NCI-H1694 treated with DMSO at 0.1 percent for 48 hours (cell line): ENCODE measurements at regions not wholly inside any gene's neighbourhood (a gene's known extent, or its start where the extent isn't known, plus 50 kb on each side); places are given as distances from the start of the nearest gene placed in this dataset.
A peak's percentile ranks its signal among the peaks of the same experiment; 100 is the strongest.
"Not testable (repeated sequence)": the region's sequence is repeated elsewhere in the genome, so short reads cannot be mapped to it uniquely, and the experiment has no call there.

Experiments used
- DNase-seq: peaks from one replicate; lab custom pipeline; 2025; lab: John Stamatoyannopoulos, UW

GRCh38 chr1:105608713-105609112 is 1447.8 kb upstream of the PRMT6 start:
- DNase-seq: peak; percentile 18

- DNase-seq: no peak
These were observed 1430.0 kb upstream of the PRMT6 start for GRCh38 chr1:105626276-105626987.

DNA sequence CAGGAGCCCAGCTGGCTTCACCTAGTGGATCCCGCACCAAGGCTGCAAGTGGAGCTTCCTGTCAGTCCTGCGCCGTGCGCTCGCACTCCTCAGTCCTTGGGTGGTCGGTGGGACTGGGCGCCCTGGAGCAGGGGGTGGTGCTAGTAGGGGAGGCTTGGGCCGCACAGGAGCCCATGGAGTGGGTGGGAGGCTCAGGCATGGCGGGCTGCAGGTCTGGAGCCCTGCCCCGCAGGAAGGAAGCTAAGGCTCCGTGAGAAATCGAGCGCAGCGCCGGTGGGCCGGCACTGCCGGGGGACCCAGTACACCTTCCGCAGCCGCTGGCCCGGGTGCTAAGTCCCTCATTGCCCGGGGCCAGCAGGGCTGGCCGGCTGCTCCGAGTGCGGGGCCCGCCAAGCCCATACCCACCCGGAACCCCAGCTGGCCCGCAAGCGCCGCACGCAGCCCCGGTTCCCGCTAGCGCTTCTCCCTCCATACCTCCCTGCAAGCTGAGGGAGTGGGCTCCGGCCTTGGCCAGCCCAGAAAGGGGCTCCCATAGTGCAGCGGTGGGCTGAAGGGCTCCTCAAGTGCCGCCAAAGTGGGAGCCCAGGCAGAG is 1425.2 kb upstream of the PRMT6 start:
- not testable (repeated sequence) for DNase-seq

- no peak for DNase-seq
These were observed 1423.9 kb upstream of the PRMT6 start for GRCh38 chr1:105632342-105633196.

DNA sequence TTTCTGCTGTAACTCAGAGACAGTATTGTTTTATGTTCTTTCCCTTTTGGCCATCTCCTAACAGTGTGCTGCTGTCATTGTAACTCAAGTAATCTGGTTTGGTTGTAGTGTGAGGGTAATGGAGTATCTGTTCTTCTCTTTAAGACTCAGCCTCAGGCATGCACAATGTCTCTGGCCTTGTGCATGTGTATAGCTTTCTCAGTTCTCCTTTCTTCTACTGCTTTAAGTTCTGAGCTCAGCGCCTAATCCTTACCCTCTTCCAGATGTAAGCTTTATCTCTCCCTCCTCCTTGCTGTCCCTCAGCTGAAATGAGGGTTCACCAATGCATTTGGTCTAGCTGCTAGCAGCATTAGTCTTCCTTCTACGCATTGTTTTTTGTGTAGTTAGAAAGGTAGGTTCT is 1420.4 kb upstream of the PRMT6 start:
- no peak for DNase-seq

DNA sequence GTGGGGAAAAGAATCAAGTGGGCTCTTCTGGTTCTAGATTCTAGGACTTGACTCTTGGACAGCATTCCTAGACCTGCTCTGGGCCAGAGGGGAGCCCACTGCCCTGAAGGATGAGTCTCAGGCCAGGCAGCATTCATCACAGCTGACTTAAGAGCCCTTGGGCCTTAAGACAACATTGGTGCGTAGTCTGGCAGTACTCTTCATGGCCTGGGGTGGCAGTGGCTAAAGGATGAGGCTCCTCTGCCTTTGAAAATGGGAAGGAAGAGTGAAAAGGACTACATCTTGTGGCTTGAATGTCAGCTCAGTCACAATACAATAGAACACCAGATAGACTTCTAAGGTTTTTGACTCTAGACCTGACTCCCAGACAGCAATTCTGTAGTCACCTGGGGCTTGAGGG is 1415.1 kb upstream of the PRMT6 start:
- DNase-seq: no peak

DNA sequence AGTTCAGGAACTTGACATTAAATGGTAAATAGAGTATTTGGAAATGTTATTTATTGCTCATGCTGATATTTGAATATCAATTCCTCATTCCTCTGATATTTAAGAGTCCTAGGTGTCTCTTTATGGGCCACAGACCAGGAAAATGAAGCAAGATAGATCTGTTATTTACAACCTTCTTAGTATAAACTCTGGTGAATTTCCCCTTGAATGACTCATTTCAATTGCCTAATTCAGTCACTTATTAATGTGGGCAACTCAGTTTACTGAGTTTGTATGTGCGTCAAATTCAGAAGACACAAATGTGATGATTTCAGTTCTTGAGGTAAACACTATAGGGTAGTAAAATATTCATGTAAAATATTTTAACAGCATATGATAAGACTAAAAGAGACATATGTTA is 1404.4 kb upstream of the PRMT6 start:
- DNase-seq: no peak

GRCh38 chr1:105655032-105655431 is 1401.4 kb upstream of the PRMT6 start:
- DNase-seq: no peak

- DNase-seq: no peak
These were observed 1392.0 kb upstream of the PRMT6 start for GRCh38 chr1:105664495-105664894.

DNA sequence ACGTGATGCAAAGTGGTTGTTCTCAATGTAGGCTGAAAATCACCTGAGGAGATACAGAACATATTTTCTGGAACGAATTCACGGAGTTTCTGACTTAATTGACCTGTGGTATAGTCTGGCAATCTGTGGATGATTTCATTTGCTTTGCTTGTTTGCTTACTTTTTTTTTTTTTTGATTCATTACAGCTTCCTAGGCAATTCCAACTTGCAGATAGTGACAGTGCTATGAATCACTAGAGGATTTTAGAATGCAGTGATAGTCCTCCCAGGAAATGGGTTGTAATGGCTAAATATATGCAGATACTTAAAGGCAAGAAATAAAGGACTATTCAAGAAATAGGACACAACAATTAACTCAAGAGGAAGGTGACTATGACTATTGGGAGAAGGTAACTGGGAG is 1378.1 kb upstream of the PRMT6 start:
- no peak for DNase-seq

DNA sequence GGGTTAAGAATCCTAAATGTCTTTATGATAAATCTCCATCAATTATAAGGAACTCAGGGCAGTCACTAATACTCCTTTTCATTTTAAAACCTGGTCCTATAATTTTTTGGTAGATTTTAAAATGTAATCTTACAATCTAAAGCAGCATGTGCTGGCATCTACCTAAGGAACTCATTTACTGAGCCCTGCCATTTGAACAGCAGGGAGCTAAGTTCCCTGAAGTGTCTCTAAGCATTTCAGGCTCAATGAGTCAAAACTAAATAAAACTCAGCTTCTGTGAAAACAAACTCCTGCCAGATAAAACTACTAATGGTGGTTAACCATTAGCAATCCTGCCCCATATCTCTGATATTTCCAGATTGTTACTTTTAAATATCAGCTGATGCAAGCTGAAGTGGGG is 1371.8 kb upstream of the PRMT6 start:
- no peak for DNase-seq

- no peak for DNase-seq
These were observed 1370.4 kb upstream of the PRMT6 start for GRCh38 chr1:105686026-105686425.

DNA sequence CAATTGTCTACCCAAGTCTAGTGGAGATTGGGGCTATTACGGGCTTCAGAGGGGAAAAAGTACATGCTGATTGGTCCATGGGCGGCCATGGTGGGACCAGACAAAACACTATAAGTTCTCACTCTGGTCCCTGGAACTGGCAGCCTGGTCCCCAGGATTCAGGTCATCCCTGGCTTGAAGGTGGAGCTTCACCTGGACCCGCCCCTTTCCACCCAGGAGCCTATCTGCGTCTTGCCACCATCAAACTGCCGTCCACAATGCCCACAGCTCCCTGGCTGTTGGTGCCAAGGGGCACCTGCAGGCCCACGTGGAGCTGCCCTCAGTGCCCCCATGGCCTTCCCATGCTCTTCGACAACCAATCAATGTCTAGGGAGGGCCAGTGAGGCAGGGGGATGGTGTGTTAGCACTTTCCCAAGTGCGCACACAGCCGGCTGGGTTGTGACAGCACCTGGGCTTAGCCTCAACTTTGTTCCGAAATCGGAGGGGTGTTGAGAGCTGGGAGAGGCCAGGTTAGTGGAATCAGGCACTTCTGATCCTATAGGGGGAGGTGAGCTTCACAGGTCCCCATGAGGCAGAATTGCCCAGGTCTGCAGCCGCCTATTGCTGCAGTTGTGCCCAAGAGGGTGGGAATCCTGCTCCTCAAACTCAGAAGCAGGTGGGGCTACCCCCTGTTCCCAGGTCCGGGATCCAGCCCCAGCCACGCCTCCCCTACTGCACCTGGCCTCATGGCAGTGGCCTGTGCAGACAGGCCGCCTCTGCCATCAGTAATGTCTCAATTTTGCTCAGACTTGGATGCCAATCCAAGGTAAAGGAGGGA is 1369.4 kb upstream of the PRMT6 start:
- DNase-seq: no peak

DNA sequence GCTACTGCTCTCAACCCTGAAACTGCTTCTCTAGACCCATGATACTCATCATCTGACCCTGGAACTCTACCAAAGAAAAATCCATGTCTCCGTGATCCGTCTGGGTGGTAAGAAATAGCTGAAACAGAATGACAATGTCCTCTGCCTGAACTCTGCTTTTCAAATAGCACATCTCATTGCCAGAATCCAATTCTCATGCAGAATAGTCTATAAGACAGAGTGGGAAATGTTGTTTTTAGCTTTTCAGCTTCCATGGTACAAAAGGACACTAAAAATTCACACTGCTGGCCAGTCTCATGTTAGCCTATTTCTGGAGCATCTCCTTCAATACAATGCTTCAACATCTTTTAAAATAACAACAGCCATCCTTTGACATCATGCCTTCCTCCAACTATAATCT is 1355.8 kb upstream of the PRMT6 start:
- no peak for DNase-seq

- DNase-seq: no peak
These were observed 1332.2 kb upstream of the PRMT6 start for GRCh38 chr1:105724286-105724685.

GRCh38 chr1:105730701-105731100 is 1325.8 kb upstream of the PRMT6 start:
- DNase-seq: no peak

DNA sequence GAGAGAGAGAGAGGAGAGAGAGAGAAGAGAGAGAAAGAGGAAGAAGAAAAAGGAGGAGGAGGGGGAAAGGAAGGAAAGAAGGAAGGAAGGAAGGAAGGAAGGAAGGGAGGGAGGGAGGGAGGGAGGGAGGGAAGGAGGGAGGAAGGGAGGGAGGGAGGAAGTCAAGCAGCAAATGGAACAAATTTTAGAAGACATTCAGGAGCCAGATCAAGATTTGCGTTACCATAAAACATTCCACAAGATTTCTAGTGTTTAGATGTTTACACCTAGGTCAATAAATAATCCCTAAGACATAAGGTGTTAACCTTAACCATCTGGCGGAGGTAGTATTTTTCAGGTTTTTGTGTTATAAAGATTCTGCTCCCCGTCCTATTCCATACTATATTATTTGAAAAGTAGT is 1320.1 kb upstream of the PRMT6 start:
- no peak for DNase-seq

DNA sequence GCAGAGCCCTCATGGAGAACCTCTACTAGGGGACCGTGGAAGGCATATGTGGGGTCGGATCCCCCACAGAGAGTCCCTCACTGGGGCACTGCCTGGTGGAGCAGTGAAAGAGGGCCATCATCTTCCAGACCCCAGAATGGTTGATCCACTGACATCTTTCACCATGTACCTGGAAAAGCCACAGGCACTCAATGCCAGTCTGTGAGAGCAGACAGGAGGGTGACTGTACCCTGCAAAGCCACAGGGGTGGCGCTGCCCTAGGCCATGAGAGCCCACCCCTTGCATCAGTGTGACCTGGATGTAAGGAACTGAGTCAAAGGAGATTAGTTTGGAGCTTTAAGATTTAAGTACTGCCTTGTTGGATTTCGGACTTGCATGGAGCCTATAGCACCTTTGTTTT is 1276.7 kb upstream of the PRMT6 start:
- DNase-seq: no peak

GRCh38 chr1:105785021-105785420 is 1271.5 kb upstream of the PRMT6 start:
- no peak for DNase-seq

DNA sequence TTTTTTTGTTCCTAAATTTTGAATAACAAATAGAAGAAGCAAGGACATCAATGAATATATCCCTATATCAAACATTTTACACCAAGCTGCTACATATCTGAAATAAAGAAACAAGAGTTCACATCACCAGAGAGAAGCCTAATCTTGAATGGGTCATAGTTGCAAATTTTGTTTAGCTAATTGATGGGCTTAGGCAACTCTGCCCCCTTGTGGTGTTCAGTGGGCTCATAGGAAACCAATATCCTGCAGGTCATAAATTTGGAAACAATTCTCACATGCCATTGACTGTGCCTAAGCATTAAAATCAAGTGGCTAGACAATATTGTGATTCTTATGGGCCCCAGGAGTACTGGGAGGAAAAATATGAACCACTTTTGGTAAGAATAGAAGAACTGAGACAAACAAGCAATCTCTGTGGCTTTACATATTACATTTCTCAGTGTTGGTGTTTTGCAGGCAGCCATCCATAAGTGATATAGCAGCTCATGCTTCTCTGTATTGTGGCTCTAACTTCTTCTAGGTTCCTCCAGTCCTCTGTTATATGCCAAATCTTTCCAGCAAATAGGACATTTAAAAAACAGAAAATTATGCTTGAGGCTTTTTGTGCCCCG is 1262.8 kb upstream of the PRMT6 start:
- DNase-seq: peak; percentile 64

DNA sequence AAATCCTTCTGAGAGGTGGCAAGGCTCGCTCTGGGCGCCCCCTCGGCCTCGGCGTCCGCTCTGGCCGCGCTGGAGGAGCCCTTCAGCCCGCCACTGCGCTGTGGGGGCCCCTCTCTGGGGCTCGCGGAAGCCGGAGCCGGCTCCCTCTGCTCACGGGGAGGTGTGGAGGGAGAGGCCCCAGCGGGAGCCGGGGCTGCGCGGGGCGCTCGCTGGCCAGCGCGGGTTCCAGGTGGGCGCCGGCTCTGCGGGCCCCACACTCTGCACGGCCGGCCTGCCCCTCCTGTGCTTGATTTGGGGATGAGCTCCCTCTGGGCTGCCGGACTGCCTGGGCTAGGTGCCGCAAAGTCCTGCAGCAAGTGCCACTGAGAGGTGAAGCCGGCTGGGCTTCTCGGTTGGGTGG is 1260.7 kb upstream of the PRMT6 start:
- DNase-seq: no peak
